A549 (cell line): ENCODE measurements at regions not wholly inside any gene's neighbourhood (a gene's known extent, or its start where the extent isn't known, plus 50 kb on each side); places are given as distances from the start of the nearest gene placed in this dataset.

Experiments
- ATAC-seq, 2 experiments: fragments of 200-7000 bp in 1 of 2; fragments of >200 bp in 1 of 2; cut with Nextera tagmentation in 1 of 2; cut with Tn5 transposase in 1 of 2; 3 replicates each; pipeline versions ENCODE4 v1.8.0 to v1.9.1; 2018 to 2020; ENCODE audit warnings: mild to moderate bottlenecking in 1 of 2, moderate library complexity in 1 of 2
- CTCF ChIA-PET: fragments of 300-600 bp; sonication (Branson Sonifier 250); formaldehyde crosslinking; extraction: SDS; loops from one replicate; lab custom pipeline; 2021; ENCODE audit warnings: antibody characterized with exemption, inconsistent platforms; lab: Yijun Ruan, JAX
- POLR2A ChIA-PET: fragments of 350-600 bp; formaldehyde crosslinking; extraction: SDS; loops from one replicate; lab custom pipeline; 2021; ENCODE audit warnings: antibody characterized with exemption, inconsistent platforms; lab: Yijun Ruan, JAX
- DNase-seq, 2 experiments: peaks; one replicate each; pipeline versions ENCODE4 v3.0.0 to v3.0.0-alpha.2; 2011 to 2016; ENCODE audit warnings: low read depth in 1 of 2, low spot score in 1 of 2
- FAIRE-seq: peaks from 2 replicates; lab custom pipeline; 2011; peaks lifted over from hg19 to GRCh38; lab: Jason Lieb, UNC
- H3K27ac ChIP-seq, 2 experiments: fragments of >200 bp; sonication (Bioruptor Twin); formaldehyde crosslinking; 3 replicates each; pipeline ENCODE4 v1.5.1; 2016 to 2017
- H3K4me1 ChIP-seq: fragments of >200 bp; sonication (Bioruptor Twin); formaldehyde crosslinking; 3 replicates; pipeline ENCODE4 v1.6.1; 2016
- H3K4me2 ChIP-seq: fragments of >200 bp; sonication (Bioruptor Twin); formaldehyde crosslinking; 3 replicates; pipeline ENCODE4 v1.6.1; 2016
- H3K4me3 ChIP-seq: fragments of >200 bp; sonication (Bioruptor Twin); formaldehyde crosslinking; 3 replicates; pipeline ENCODE4 v1.5.1; 2016
- H3K9me3 ChIP-seq: fragments of >200 bp; sonication (Bioruptor Twin); formaldehyde crosslinking; 3 replicates; pipeline ENCODE4 v1.6.1; 2016
- BHLHE40 ChIP-seq: IDR thresholded peaks from 2 replicates; pipeline ENCODE4 v1.6.1; 2012; ENCODE audit warnings: low read depth, low read length, inconsistent platforms
- CBX2 ChIP-seq: fragments of 200-600 bp; sonication (generic); IDR thresholded peaks from 2 replicates; pipeline ENCODE4 v1.6.1; 2016; ENCODE audit warnings: low read depth, mild to moderate bottlenecking, borderline replicate concordance
- CBX8 ChIP-seq: fragments of 200-600 bp; sonication (generic); IDR thresholded peaks from 2 replicates; pipeline ENCODE4 v1.6.1; 2016
- EHMT2 ChIP-seq: fragments of 200-600 bp; sonication (generic); IDR thresholded peaks from 2 replicates; pipeline ENCODE4 v1.6.1; 2016; ENCODE audit warnings: antibody characterized with exemption, low read depth, mild to moderate bottlenecking, moderate library complexity
- FOSL2 ChIP-seq, 2 experiments: fragments of 450-650 bp in 1 of 2; fragments of >200 bp in 1 of 2; sonication (Bioruptor Twin) in 1 of 2; formaldehyde crosslinking; IDR thresholded peaks; 2 replicates each; pipeline versions ENCODE4 v1.5.0 to v1.6.1; 2016 to 2020; ENCODE audit warnings: mild to moderate bottlenecking in 1 of 2, moderate library complexity in 1 of 2
- FOXS1 ChIP-seq: fragments of 250-450 bp; sonication (Bioruptor Pico); IDR thresholded peaks from 2 replicates; pipeline ENCODE4 v1.5.0; 2020; ENCODE audit warnings: mild to moderate bottlenecking, moderate library complexity
- GATA3 ChIP-seq: IDR thresholded peaks from 2 replicates; pipeline ENCODE4 v1.6.1; 2012; ENCODE audit warnings: borderline replicate concordance
- HEYL ChIP-seq: fragments of 250-450 bp; sonication (Bioruptor Pico); IDR thresholded peaks from 2 replicates; pipeline ENCODE4 v1.8.0; 2021; ENCODE audit warnings: mild to moderate bottlenecking, moderate library complexity
- JUNB ChIP-seq: fragments of >200 bp; sonication (Bioruptor Twin); formaldehyde crosslinking; IDR thresholded peaks from 2 replicates; pipeline ENCODE4 v1.6.1; 2016
- NFE2L2 ChIP-seq: fragments of 150-350 bp; conservative IDR thresholded peaks from 2 replicates; pipeline ENCODE4 v1.6.1; 2014; ENCODE audit warnings: low read length
- NR3C1 ChIP-seq: fragments of >200 bp; sonication (Bioruptor Twin); formaldehyde crosslinking; IDR thresholded peaks from 3 replicates; pipeline ENCODE4 v1.6.1; 2017
- RAD21 ChIP-seq, 2 experiments: fragments of >200 bp in 1 of 2; sonication (Bioruptor Twin) in 1 of 2; formaldehyde crosslinking in 1 of 2; IDR thresholded peaks in 1 of 2; conservative IDR thresholded peaks in 1 of 2; 2 replicates in 1 of 2; 3 replicates in 1 of 2; pipeline ENCODE4 v1.6.1; 2012 to 2018; ENCODE audit warnings: inconsistent platforms in 1 of 2
- RARB ChIP-seq: fragments of 250-450 bp; sonication (Bioruptor Pico); IDR thresholded peaks from 2 replicates; pipeline ENCODE4 v1.8.0; 2021; ENCODE audit warnings: mild to moderate bottlenecking, moderate library complexity
- SMC3 ChIP-seq: fragments of >200 bp; sonication (Bioruptor Twin); formaldehyde crosslinking; IDR thresholded peaks from 3 replicates; pipeline ENCODE4 v1.6.1; 2018; ENCODE audit warnings: inconsistent platforms
- TFCP2L1 ChIP-seq: fragments of 250-450 bp; sonication (Bioruptor Pico); IDR thresholded peaks from 2 replicates; pipeline ENCODE4 v1.5.0; 2021; ENCODE audit warnings: mild to moderate bottlenecking
- TP53 ChIP-seq: fragments of 250-450 bp; sonication (Bioruptor Pico); IDR thresholded peaks from 2 replicates; pipeline ENCODE4 v1.5.0; 2021; ENCODE audit warnings: mild to moderate bottlenecking, moderate library complexity
- WGBS: methylation state at CpG from one replicate; pipeline ENCODE4 v1.1.6; 2017; ENCODE audit errors: missing lambda C conversion rate; 5-methylcytosine and 5-hydroxymethylcytosine counted together
- TF ChIP-seq, protein P1 (sequence below): IDR thresholded peaks from 2 replicates; pipeline ENCODE4 v1.6.1; 2012
- TF ChIP-seq, protein P2 (sequence below): fragments of 250-450 bp; sonication (Bioruptor Pico); IDR thresholded peaks from 2 replicates; pipeline ENCODE4 v1.5.0; 2020; ENCODE audit warnings: low read depth, mild to moderate bottlenecking, moderate library complexity
- TF ChIP-seq, protein P3 (sequence below): IDR thresholded peaks from 2 replicates; pipeline ENCODE4 v1.6.1; 2012; ENCODE audit warnings: low read depth, borderline replicate concordance
- TF ChIP-seq, protein P4 (sequence below): fragments of 250-450 bp; sonication (Bioruptor Pico); IDR thresholded peaks from 2 replicates; pipeline ENCODE4 v1.5.0; 2021; ENCODE audit warnings: mild to moderate bottlenecking, moderate library complexity, borderline replicate concordance

DNA sequence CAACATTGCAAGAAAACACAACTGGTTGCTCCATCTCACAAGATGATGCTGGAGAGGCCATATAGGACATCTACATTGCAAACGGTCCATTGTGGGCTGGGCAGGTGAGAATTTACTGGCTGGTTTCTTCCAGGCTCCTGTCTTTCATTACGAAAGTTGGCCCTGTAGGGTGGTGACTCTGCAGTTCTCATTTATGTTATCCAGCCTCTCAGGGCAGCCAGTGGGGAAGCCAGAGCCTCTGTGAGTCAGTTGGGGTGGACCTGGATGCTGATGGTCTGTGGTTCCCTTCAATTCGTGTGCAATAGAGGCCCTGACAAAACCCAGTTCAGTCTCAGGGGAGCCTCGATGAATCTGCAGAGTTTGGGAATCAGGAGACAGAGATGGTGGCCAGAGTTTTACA is 341.0 kb upstream of the CCL2 start:
- 3% methylated on average over 4 of the region's 4 CpGs for WGBS
- FAIRE-seq, result no peak
- ChIA-PET CTCF (interaction anchor here (0.8 to 1.7 kb wide), 3 partner anchors 27 to 135 kb away, joined by 3 to 4 read pairs (median 3); no protein-coding TSS in a partner anchor), POLR2A (no interaction called here)
- no peak for TF ChIP-seq RARB
- TF ChIP-seq GATA3, result no peak
- TF ChIP-seq CBX8, result no peak
- no peak for TF ChIP-seq BHLHE40
- no peak for TF ChIP-seq HEYL (CRISPR knock-in tag)
- no peak for TF ChIP-seq NFE2L2
- H3K9me3 ChIP-seq, result no peaks in the 10 kb centered on the region
- no peaks in the 10 kb centered on the region for H3K4me1 ChIP-seq
- no peak for DNase-seq
- H3K4me3 ChIP-seq, result no peak overlapping the region
- no peak overlapping the region for H3K27ac ChIP-seq
- ATAC-seq, result no peak
- H3K4me2 ChIP-seq, result no peak overlapping the region

DNA sequence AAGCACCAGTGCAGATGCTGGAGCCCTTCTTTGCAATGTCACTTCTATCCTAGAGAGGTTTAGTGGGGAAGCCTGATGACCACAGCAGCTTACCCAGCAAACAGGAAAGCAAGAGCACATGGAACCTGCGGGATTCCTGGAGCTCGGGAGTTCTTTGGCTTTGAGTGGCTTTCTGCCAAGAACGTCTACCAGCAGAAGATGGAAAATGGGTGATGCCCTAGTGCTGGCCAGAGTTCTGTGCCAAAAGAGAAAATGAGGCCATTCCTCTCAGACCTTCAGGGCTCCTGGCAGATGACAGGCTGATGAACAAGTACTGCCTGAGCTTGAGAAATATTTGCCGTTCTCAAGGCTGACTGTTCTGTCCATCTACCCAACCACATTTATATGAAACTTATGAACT is 332.1 kb upstream of the CCL2 start:
- no peak overlapping the region for H3K4me3 ChIP-seq
- DNase-seq (no peak), FAIRE-seq (no peak), ATAC-seq (no peak)
- H3K9me3 ChIP-seq, result no peaks in the 10 kb centered on the region
- ChIA-PET CTCF (no interaction called here), POLR2A (no interaction called here)
- no peaks in the 10 kb centered on the region for H3K4me1 ChIP-seq
- H3K4me2 ChIP-seq, result no peak overlapping the region
- H3K27ac ChIP-seq, result no peak overlapping the region
- WGBS, result 25% methylated on average over 4 of the region's 4 CpGs
- TF ChIP-seq TFCP2L1 (CRISPR knock-in tag) (no peak), SMC3 (no peak), FOSL2 (IDR thresholded peaks at IDR 0.05) (no peak), FOSL2 (CRISPR knock-in tag; IDR thresholded peaks at IDR 0.05) (no peak), HEYL (CRISPR knock-in tag) (no peak), RAD21 (conservative IDR thresholded peaks at IDR 0.05 in 1 of 2, IDR thresholded peaks at IDR 0.05 in 1 of 2) (no peak), JUNB (no peak), FOXS1 (no peak)
- TF ChIP-seq, protein P1, sequence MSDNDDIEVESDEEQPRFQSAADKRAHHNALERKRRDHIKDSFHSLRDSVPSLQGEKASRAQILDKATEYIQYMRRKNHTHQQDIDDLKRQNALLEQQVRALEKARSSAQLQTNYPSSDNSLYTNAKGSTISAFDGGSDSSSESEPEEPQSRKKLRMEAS, result no peak
- TF ChIP-seq, protein P2, sequence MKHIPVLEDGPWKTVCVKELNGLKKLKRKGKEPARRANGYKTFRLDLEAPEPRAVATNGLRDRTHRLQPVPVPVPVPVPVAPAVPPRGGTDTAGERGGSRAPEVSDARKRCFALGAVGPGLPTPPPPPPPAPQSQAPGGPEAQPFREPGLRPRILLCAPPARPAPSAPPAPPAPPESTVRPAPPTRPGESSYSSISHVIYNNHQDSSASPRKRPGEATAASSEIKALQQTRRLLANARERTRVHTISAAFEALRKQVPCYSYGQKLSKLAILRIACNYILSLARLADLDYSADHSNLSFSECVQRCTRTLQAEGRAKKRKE (CRISPR knock-in tag), result no peak
- TF ChIP-seq, protein P3, sequence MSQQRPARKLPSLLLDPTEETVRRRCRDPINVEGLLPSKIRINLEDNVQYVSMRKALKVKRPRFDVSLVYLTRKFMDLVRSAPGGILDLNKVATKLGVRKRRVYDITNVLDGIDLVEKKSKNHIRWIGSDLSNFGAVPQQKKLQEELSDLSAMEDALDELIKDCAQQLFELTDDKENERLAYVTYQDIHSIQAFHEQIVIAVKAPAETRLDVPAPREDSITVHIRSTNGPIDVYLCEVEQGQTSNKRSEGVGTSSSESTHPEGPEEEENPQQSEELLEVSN, result no peak
- TF ChIP-seq, protein P4, sequence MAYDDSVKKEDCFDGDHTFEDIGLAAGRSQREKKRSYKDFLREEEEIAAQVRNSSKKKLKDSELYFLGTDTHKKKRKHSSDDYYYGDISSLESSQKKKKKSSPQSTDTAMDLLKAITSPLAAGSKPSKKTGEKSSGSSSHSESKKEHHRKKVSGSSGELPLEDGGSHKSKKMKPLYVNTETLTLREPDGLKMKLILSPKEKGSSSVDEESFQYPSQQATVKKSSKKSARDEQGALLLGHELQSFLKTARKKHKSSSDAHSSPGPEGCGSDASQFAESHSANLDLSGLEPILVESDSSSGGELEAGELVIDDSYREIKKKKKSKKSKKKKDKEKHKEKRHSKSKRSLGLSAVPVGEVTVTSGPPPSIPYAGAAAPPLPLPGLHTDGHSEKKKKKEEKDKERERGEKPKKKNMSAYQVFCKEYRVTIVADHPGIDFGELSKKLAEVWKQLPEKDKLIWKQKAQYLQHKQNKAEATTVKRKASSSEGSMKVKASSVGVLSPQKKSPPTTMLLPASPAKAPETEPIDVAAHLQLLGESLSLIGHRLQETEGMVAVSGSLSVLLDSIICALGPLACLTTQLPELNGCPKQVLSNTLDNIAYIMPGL (CRISPR knock-in tag), result no peak

DNA sequence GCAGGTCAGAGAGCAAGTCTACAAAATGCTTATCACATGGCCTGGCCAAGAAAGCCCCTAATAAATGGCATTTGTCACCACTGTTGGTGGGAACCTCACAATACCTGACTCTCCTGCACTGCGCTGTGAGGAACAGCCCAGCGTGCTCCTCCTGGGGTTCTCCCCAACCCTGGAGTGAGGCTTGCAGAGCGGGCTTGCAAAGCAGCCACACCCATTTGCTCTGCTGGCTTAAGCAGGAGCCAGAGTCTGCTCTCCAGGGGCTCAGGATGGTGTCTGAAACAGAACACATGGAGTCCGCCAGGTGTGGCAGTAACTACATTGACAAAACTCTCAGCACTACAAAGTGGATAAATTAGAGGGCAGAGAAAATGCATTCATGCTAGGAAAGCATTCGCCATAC is 331.0 kb upstream of the CCL2 start:
- FAIRE-seq (no peak), DNase-seq (no peak), ATAC-seq (no peak)
- Histone ChIP-seq H3K4me3 (no peak overlapping the region), H3K4me1 (no peaks in the 10 kb centered on the region), H3K4me2 (no peak overlapping the region), H3K27ac (no peak overlapping the region), H3K9me3 (no peaks in the 10 kb centered on the region)
- no peak for TF ChIP-seq EHMT2
- TF ChIP-seq NR3C1, result no peak
- no peak for TF ChIP-seq JUNB
- no peak for TF ChIP-seq TP53 (CRISPR knock-in tag)
- POLR2A ChIA-PET, result no interaction called here
- WGBS, result 17% methylated on average over 5 of the region's 5 CpGs
- CTCF ChIA-PET, result no interaction called here

DNA sequence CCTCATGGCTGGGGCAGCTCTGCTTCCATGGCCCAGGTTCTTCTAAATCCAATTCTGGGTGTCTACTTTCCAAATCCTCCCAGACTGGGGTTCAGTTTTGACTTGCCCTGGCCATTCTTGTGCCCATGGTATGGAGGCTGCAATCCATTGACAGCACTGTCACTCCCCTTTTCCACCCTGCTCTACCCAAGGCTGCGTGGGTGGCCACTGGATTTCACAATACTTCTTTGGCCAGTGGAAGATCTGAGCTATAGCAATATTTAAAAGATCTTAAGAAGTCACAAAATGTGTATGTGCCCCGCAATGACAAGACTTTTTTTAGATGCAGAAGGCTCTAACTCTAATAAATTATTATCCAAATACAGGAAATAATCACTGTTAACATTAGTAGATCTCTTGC is 329.4 kb upstream of the CCL2 start:
- DNase-seq, result no peak

More for the DNA sequence above, 329.4 kb upstream of the CCL2 start:
- Histone ChIP-seq H3K4me1 (no peaks in the 10 kb centered on the region), H3K27ac (no peak overlapping the region), H3K4me3 (no peak overlapping the region), H3K4me2 (no peak overlapping the region), H3K9me3 (no peaks in the 10 kb centered on the region)
- TF ChIP-seq SMC3 (no peak), RAD21 (conservative IDR thresholded peaks at IDR 0.05 in 1 of 2, IDR thresholded peaks at IDR 0.05 in 1 of 2) (no peak), CBX2 (no peak)
- ATAC-seq (no peak), FAIRE-seq (no peak)
- WGBS, result 7% methylated on average over 2 of the region's 2 CpGs
- ChIA-PET CTCF (no interaction called here), POLR2A (no interaction called here)
